ENCODE measurements at regions not wholly inside any gene's neighbourhood (a gene's known extent, or its start where the extent isn't known, plus 50 kb on each side); places are given as distances from the start of the nearest gene placed in this dataset.
"Not testable (repeated sequence)": the region's sequence is repeated elsewhere in the genome, so short reads cannot be mapped to it uniquely, and the experiment has no call there.

GRCh38 chr2:132273585-132273984 lies 111.8 kb upstream of the ANKRD30BL start:
- not testable (repeated sequence) for DNase-seq

- no peak for DNase-seq
These were observed 112.2 kb upstream of the ANKRD30BL start for GRCh38 chr2:132274000-132274399.

GRCh38 chr2:132275396-132275795 lies 113.6 kb upstream of the ANKRD30BL start:
- DNase-seq = no peak

GRCh38 chr2:132276571-132276981 lies 114.8 kb upstream of the ANKRD30BL start:
- DNase-seq = no peak

- DNase-seq = no peak
These were observed 116.5 kb upstream of the ANKRD30BL start for GRCh38 chr2:132278267-132278666.

- no peak for DNase-seq
These were observed 117.6 kb upstream of the ANKRD30BL start for GRCh38 chr2:132279344-132279743.

- no peak for DNase-seq
These were observed 118.3 kb upstream of the ANKRD30BL start for GRCh38 chr2:132279930-132280615.

- no peak for DNase-seq
These were observed 119.2 kb upstream of the ANKRD30BL start for GRCh38 chr2:132280912-132281311.

GRCh38 chr2:132282104-132282503 lies 120.4 kb upstream of the ANKRD30BL start:
- not testable (repeated sequence) for DNase-seq

GRCh38 chr2:132282911-132283310 lies 121.2 kb upstream of the ANKRD30BL start:
- DNase-seq = no peak

GRCh38 chr2:132286289-132286911 lies 124.6 kb upstream of the ANKRD30BL start:
- DNase-seq = not testable (repeated sequence)

GRCh38 chr2:132287910-132288309 lies 126.2 kb upstream of the ANKRD30BL start:
- DNase-seq = not testable (repeated sequence)

- not testable (repeated sequence) for DNase-seq
These were observed 127.4 kb upstream of the ANKRD30BL start for GRCh38 chr2:132289138-132289537.

- not testable (repeated sequence) for DNase-seq
These were observed 126.8 kb upstream of the GPR39 start for GRCh38 chr2:132289812-132290211.

- DNase-seq = not testable (repeated sequence)
These were observed 115.8 kb upstream of the GPR39 start for GRCh38 chr2:132300592-132301378.

GRCh38 chr2:132304661-132305380 lies 111.8 kb upstream of the GPR39 start:
- not testable (repeated sequence) for DNase-seq

- not testable (repeated sequence) for DNase-seq
These were observed 108.9 kb upstream of the GPR39 start for GRCh38 chr2:132307613-132308198.

- DNase-seq = not testable (repeated sequence)
These were observed 107.4 kb upstream of the GPR39 start for GRCh38 chr2:132309203-132309602.

GRCh38 chr2:132315546-132315945 lies 101.1 kb upstream of the GPR39 start:
- DNase-seq = not testable (repeated sequence)

- not testable (repeated sequence) for DNase-seq
These were observed 99.5 kb upstream of the GPR39 start for GRCh38 chr2:132317026-132317680.

- not testable (repeated sequence) for DNase-seq
These were observed 98.1 kb upstream of the GPR39 start for GRCh38 chr2:132318481-132318880.

GRCh38 chr2:132324005-132324404 lies 92.6 kb upstream of the GPR39 start:
- not testable (repeated sequence) for DNase-seq

All from NCI-H1105 (cell line).